ENCODE measurements at regions not wholly inside any gene's neighbourhood (a gene's known extent, or its start where the extent isn't known, plus 50 kb on each side); places are given as distances from the start of the nearest gene placed in this dataset.

DNA sequence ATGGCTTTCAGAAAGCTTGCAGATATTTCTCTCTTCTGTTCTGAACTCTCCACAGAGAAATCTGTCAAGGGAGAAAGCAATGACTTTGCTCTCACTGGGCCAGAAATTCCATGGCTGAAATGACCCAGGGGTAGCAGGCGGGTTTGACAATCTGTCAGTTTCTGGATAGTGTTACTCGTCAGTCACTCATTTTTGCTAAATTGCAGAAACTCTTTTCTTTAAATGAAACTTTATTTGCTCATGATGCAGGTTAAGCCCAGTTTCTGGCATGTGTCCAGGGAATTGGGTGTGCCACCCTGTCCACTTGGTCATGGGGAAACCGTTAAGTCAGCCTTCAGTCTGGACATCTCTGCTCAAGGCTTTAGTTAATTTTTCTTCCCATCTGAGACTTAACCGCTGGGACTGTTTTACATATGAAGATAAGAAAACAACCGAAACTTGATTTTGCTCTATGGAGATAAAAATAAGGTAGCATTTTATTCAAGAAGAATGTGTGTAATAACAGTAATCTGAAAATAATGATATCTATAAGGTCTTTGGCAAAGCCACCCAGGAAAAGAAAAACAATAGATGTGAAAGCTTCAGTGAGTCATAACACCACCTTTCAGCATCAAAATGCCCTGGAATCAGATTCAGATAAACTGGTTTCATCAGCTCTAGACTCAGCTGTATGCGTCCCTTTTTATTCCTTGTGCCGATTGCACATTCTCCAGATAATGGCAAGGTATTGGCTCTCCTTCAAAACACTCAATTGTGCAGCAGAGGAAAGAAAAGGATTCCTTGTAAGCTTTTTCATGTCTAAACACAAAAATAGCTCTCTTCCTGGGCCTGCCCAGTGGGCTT lies 308.3 kb downstream of the ZSWIM6 start:
- Histone ChIP-seq H3K9ac (ENCODE audit: low read depth, low read length) (no peak overlapping the region), H3K9me3 (ENCODE audit: insufficient read depth, low read length, severe bottlenecking) (no peaks in the 10 kb centered on the region), H3K27me3 (ENCODE audit: insufficient read depth, low read length, poor library complexity) (no peaks in the 10 kb centered on the region), H4K20me1 (ENCODE audit: insufficient read depth, low read length) (no peaks in the 10 kb centered on the region), H3K79me2 (ENCODE audit: insufficient read depth, low read length) (no peaks in the 10 kb centered on the region), H3K36me3 (ENCODE audit: insufficient read depth, low read length) (no peaks in the 10 kb centered on the region), H3K4me1 (ENCODE audit: insufficient read depth, low read length) (no peaks in the 10 kb centered on the region), H2AFZ (ENCODE audit: low read depth, low read length) (no peak overlapping the region), H3K4me3 (ENCODE audit: low read depth in 1 of 2, low read length in 2 of 2) (no peak overlapping the region), H3K27ac (ENCODE audit: low read length) (no peak overlapping the region), H3K4me2 (ENCODE audit: insufficient read depth, low read length) (no peak overlapping the region)
- TF ChIP-seq, protein P1, sequence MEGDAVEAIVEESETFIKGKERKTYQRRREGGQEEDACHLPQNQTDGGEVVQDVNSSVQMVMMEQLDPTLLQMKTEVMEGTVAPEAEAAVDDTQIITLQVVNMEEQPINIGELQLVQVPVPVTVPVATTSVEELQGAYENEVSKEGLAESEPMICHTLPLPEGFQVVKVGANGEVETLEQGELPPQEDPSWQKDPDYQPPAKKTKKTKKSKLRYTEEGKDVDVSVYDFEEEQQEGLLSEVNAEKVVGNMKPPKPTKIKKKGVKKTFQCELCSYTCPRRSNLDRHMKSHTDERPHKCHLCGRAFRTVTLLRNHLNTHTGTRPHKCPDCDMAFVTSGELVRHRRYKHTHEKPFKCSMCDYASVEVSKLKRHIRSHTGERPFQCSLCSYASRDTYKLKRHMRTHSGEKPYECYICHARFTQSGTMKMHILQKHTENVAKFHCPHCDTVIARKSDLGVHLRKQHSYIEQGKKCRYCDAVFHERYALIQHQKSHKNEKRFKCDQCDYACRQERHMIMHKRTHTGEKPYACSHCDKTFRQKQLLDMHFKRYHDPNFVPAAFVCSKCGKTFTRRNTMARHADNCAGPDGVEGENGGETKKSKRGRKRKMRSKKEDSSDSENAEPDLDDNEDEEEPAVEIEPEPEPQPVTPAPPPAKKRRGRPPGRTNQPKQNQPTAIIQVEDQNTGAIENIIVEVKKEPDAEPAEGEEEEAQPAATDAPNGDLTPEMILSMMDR (IDR thresholded peaks at IDR 0.05; ENCODE audit: borderline replicate concordance, extremely low read depth, low read length, poor library complexity, severe bottlenecking): no peak
- TF ChIP-seq EZH2 (IDR thresholded peaks at IDR 0.05; ENCODE audit: borderline replicate concordance, low read depth, low read length, severe bottlenecking): no peak
- ATAC-seq (ENCODE audit: insufficient read depth, low read depth) (no peak), DNase-seq (no peak)

DNA sequence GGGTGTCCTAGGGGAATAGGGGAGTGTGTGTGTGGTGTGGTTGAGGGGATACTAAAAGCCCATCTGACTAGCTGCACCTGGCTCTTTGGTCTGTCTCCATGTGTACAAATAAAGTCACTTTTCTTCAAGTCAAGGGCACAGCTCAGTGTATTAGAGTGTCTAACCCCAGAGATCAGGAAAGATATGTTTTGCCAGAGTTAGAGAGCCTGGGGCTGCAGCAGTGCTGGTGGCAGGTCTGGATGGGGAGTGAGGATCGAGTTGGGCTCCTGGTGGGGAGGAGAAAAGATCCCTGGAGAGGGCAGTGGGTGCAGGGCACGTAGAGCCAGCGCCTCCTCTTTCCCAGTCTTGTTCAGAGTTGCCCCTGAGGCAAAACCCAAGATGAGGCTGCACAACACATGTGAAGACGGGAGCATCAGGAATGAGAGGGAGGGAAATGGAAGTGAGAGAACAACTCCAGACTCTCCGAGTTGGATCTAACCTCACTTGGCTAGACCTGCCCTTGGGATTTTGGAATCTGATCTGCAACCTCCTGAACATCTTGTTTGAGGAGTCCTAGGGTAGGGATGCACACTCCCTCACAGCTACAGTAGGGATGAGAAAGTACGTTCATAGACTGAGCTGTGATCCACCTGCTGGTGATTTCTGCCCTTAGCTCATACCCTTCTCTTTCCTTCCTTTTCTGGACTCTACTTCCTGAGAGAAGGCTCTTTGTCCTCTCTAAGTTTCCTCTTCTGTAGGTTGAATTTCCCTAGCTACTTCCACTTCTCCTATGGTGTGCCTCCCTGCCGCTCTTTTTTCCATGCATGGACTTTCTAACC lies 309.9 kb downstream of the ZSWIM6 start:
- H3K79me2 ChIP-seq (ENCODE audit: insufficient read depth, low read length): no peaks in the 10 kb centered on the region
- no peaks in the 10 kb centered on the region for H3K36me3 ChIP-seq (ENCODE audit: insufficient read depth, low read length)
- no peak overlapping the region for H3K4me3 ChIP-seq (ENCODE audit: low read depth in 1 of 2, low read length in 2 of 2)
- no peak overlapping the region for H3K4me2 ChIP-seq (ENCODE audit: insufficient read depth, low read length)
- H3K27ac ChIP-seq (ENCODE audit: low read length): no peak overlapping the region
- DNase-seq: no peak
- H3K9ac ChIP-seq (ENCODE audit: low read depth, low read length): no peak overlapping the region
- no peak overlapping the region for H2AFZ ChIP-seq (ENCODE audit: low read depth, low read length)
- no peaks in the 10 kb centered on the region for H3K27me3 ChIP-seq (ENCODE audit: insufficient read depth, low read length, poor library complexity)
- no peaks in the 10 kb centered on the region for H3K4me1 ChIP-seq (ENCODE audit: insufficient read depth, low read length)
- ATAC-seq (ENCODE audit: insufficient read depth, low read depth): no peak
- TF ChIP-seq, protein P1 (IDR thresholded peaks at IDR 0.05; ENCODE audit: borderline replicate concordance, extremely low read depth, low read length, poor library complexity, severe bottlenecking): peak; percentile 12
- no peak for TF ChIP-seq EZH2 (IDR thresholded peaks at IDR 0.05; ENCODE audit: borderline replicate concordance, low read depth, low read length, severe bottlenecking)
- no peaks in the 10 kb centered on the region for H4K20me1 ChIP-seq (ENCODE audit: insufficient read depth, low read length)
- no peaks in the 10 kb centered on the region for H3K9me3 ChIP-seq (ENCODE audit: insufficient read depth, low read length, severe bottlenecking)

DNA sequence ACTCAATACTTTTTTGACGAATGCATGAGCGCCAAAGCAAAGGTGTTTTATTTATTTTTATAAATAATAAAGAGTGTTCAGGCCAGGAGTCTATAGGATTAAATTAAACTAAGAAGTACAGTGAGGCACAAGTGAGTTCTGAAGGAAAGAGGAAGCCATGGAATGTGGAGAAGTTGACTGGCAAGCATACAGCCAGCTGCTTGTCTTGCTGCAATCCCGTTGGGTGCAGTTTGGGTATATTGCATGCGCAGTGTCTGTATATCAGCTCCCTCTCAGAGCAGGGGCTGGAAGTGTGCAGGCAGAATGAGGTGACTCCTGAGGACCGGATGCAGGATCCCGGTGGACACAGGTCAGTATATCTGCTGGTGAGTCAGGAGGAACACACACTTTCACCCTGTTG lies 315.6 kb downstream of the ZSWIM6 start:
- ATAC-seq (ENCODE audit: insufficient read depth, low read depth): no peak
- H3K4me1 ChIP-seq (ENCODE audit: insufficient read depth, low read length): no peaks in the 10 kb centered on the region
- H3K9ac ChIP-seq (ENCODE audit: low read depth, low read length): no peak overlapping the region
- DNase-seq: no peak
- H3K4me3 ChIP-seq (ENCODE audit: low read depth in 1 of 2, low read length in 2 of 2): no peak overlapping the region
- no peak overlapping the region for H3K27ac ChIP-seq (ENCODE audit: low read length)
- H3K36me3 ChIP-seq (ENCODE audit: insufficient read depth, low read length): no peaks in the 10 kb centered on the region
- no peak overlapping the region for H2AFZ ChIP-seq (ENCODE audit: low read depth, low read length)
- H3K9me3 ChIP-seq (ENCODE audit: insufficient read depth, low read length, severe bottlenecking): no peaks in the 10 kb centered on the region
- no peaks in the 10 kb centered on the region for H3K79me2 ChIP-seq (ENCODE audit: insufficient read depth, low read length)
- TF ChIP-seq EZH2 (IDR thresholded peaks at IDR 0.05; ENCODE audit: borderline replicate concordance, low read depth, low read length, severe bottlenecking): no peak
- TF ChIP-seq, protein P1 (IDR thresholded peaks at IDR 0.05; ENCODE audit: borderline replicate concordance, extremely low read depth, low read length, poor library complexity, severe bottlenecking): no peak
- H3K27me3 ChIP-seq (ENCODE audit: insufficient read depth, low read length, poor library complexity): peaks cover 3% of the 10 kb centered on the region
- no peaks in the 10 kb centered on the region for H4K20me1 ChIP-seq (ENCODE audit: insufficient read depth, low read length)
- H3K4me2 ChIP-seq (ENCODE audit: insufficient read depth, low read length): no peak overlapping the region
